Liver (tissue), 8 donors: ENCODE measurements at regions not wholly inside any gene's neighbourhood (a gene's known extent, or its start where the extent isn't known, plus 50 kb on each side); places are given as distances from the start of the nearest gene placed in this dataset.

Experiments
- DNase-seq: peaks from one replicate; pipeline ENCODE4 v3.0.0-alpha.2; 2017; ENCODE audit warnings: low spot score
- H3K27ac ChIP-seq, 2 donors: one replicate each; pipeline ENCODE4 v1.7.0; 2013; ENCODE audit warnings: inconsistent platforms in 2 of 2, low read length in 2 of 2, control low read depth in 1 of 2, low read depth in 1 of 2, mild to moderate bottlenecking in 1 of 2
- H3K27me3 ChIP-seq, 4 donors: one replicate each; pipeline versions ENCODE4 v1.6.1 to v1.7.0; 2013; ENCODE audit warnings: low read length in 3 of 4, inconsistent platforms in 1 of 4, mild to moderate bottlenecking in 1 of 4, moderate library complexity in 1 of 4; ENCODE audit not compliant: control insufficient read depth in 4 of 4, insufficient read depth in 4 of 4
- H3K36me3 ChIP-seq, 4 donors: one replicate each; pipeline versions ENCODE4 v1.6.1 to v1.7.0; 2013; ENCODE audit warnings: low read length in 3 of 4, mild to moderate bottlenecking in 3 of 4, low read depth in 1 of 4, moderate library complexity in 1 of 4; ENCODE audit not compliant: control insufficient read depth in 4 of 4, insufficient read depth in 3 of 4
- H3K4me1 ChIP-seq, 4 donors: one replicate each; pipeline versions ENCODE4 v1.6.1 to v1.7.0; 2013; ENCODE audit warnings: low read length in 3 of 4, mild to moderate bottlenecking in 3 of 4, moderate library complexity in 1 of 4; ENCODE audit not compliant: control insufficient read depth in 4 of 4, insufficient read depth in 4 of 4
- H3K4me3 ChIP-seq, 3 donors: one replicate each; pipeline versions ENCODE4 v1.6.1 to v1.7.0; 2013; ENCODE audit warnings: low read length in 3 of 3, control low read depth in 1 of 3, low read depth in 1 of 3, mild to moderate bottlenecking in 1 of 3
- H3K9ac ChIP-seq, 2 donors: one replicate each; pipeline ENCODE4 v1.7.0; 2013; ENCODE audit warnings: low read length in 2 of 2, mild to moderate bottlenecking in 2 of 2, moderate library complexity in 2 of 2, control low read depth in 1 of 2, low read depth in 1 of 2
- H3K9me3 ChIP-seq, 4 donors: one replicate each; pipeline versions ENCODE4 v1.6.1 to v1.7.0; 2013; ENCODE audit warnings: low read length in 3 of 4; ENCODE audit not compliant: control insufficient read depth in 4 of 4
- CTCF ChIP-seq: fragments of 150-350 bp; IDR thresholded peaks from 2 replicates; pipeline ENCODE4 v1.5.1; 2017; ENCODE audit warnings: improper control_type of control experiment, low read depth, low read length; ENCODE audit not compliant: missing input control
- EGR1 ChIP-seq, 2 donors: IDR thresholded peaks; 2 replicates each; pipeline ENCODE4 v1.6.1; 2016 to 2018; ENCODE audit warnings: antibody characterized with exemption in 2 of 2, low read depth in 2 of 2
- FOXA1 ChIP-seq: IDR thresholded peaks from 2 replicates; pipeline ENCODE4 v1.6.1; 2016; ENCODE audit warnings: antibody characterized with exemption
- FOXA2 ChIP-seq: IDR thresholded peaks from 2 replicates; pipeline ENCODE4 v1.6.1; 2016; ENCODE audit warnings: antibody characterized with exemption
- HNF4A ChIP-seq, 2 donors: conservative IDR thresholded peaks; 2 replicates each; pipeline ENCODE4 v1.6.1; 2016; ENCODE audit warnings: antibody characterized with exemption in 2 of 2, mild to moderate bottlenecking in 2 of 2
- JUND ChIP-seq, 2 donors: IDR thresholded peaks; 2 replicates each; pipeline ENCODE4 v1.6.1; 2016; ENCODE audit warnings: antibody characterized with exemption in 2 of 2
- MAX ChIP-seq: IDR thresholded peaks from 2 replicates; pipeline ENCODE4 v1.6.1; 2016; ENCODE audit warnings: antibody characterized with exemption
- NR2F2 ChIP-seq: IDR thresholded peaks from 2 replicates; pipeline ENCODE4 v1.6.1; 2016; ENCODE audit warnings: antibody characterized with exemption
- RAD21 ChIP-seq, 2 donors: IDR thresholded peaks; 2 replicates each; pipeline ENCODE4 v1.6.1; 2016; ENCODE audit warnings: antibody characterized with exemption in 2 of 2, mild to moderate bottlenecking in 2 of 2
- RXRA ChIP-seq, 2 donors: IDR thresholded peaks; 2 replicates each; pipeline ENCODE4 v1.6.1; 2017 to 2018; ENCODE audit warnings: antibody characterized with exemption in 2 of 2, mild to moderate bottlenecking in 1 of 2
- SP1 ChIP-seq: IDR thresholded peaks from 2 replicates; pipeline ENCODE4 v1.6.1; 2018; ENCODE audit warnings: antibody characterized with exemption, mild to moderate bottlenecking
- TAF1 ChIP-seq: conservative IDR thresholded peaks from 2 replicates; pipeline ENCODE4 v1.6.1; 2016; ENCODE audit warnings: antibody characterized with exemption, mild to moderate bottlenecking
- YY1 ChIP-seq: IDR thresholded peaks from 2 replicates; pipeline ENCODE4 v1.6.1; 2016; ENCODE audit warnings: antibody characterized with exemption, mild to moderate bottlenecking
- WGBS: extraction: QIAGEN DNeasy Blood & Tissue Kit; methylation state at CpG from one replicate; pipeline ENCODE4 v1.1.7; 2013; 5-methylcytosine and 5-hydroxymethylcytosine counted together
- TF ChIP-seq, protein P1 (sequence below): IDR thresholded peaks from 2 replicates; pipeline ENCODE4 v1.6.1; 2016; ENCODE audit warnings: antibody characterized with exemption
- TF ChIP-seq, protein P2 (sequence below): IDR thresholded peaks from 2 replicates; pipeline ENCODE4 v1.6.1; 2016; ENCODE audit warnings: antibody characterized with exemption
- donor health status: healthy.
- donor health status: healthy.
- donor health status: healthy.
- donor health status: healthy.
- donor health status: healthy.

- TF ChIP-seq, protein P1, sequence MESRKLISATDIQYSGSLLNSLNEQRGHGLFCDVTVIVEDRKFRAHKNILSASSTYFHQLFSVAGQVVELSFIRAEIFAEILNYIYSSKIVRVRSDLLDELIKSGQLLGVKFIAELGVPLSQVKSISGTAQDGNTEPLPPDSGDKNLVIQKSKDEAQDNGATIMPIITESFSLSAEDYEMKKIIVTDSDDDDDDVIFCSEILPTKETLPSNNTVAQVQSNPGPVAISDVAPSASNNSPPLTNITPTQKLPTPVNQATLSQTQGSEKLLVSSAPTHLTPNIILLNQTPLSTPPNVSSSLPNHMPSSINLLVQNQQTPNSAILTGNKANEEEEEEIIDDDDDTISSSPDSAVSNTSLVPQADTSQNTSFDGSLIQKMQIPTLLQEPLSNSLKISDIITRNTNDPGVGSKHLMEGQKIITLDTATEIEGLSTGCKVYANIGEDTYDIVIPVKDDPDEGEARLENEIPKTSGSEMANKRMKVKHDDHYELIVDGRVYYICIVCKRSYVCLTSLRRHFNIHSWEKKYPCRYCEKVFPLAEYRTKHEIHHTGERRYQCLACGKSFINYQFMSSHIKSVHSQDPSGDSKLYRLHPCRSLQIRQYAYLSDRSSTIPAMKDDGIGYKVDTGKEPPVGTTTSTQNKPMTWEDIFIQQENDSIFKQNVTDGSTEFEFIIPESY: no peak
These were observed 213.4 kb upstream of the CCDC150 start (continued) for GRCh38 chr2:196426122-196426521.

- no peak overlapping the region for H3K27ac ChIP-seq
- no peak for TF ChIP-seq SP1
- TF ChIP-seq YY1: no peak
- no peak for TF ChIP-seq RAD21 (IDR thresholded peaks at IDR 0.05)
- TF ChIP-seq RXRA (IDR thresholded peaks at IDR 0.05): no peak
- no peak for TF ChIP-seq FOXA1
- TF ChIP-seq HNF4A (conservative IDR thresholded peaks at IDR 0.05): no peak
- TF ChIP-seq, protein P2, sequence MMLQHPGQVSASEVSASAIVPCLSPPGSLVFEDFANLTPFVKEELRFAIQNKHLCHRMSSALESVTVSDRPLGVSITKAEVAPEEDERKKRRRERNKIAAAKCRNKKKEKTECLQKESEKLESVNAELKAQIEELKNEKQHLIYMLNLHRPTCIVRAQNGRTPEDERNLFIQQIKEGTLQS: no peak
- TF ChIP-seq TAF1: no peak
- TF ChIP-seq MAX: no peak
- H3K4me1 ChIP-seq: peaks cover 0 to 6% (median 0%) of the 10 kb centered on the region in 4 donors
- no peaks in the 10 kb centered on the region for H3K27me3 ChIP-seq
- no peaks in the 10 kb centered on the region for H3K9me3 ChIP-seq
- no peak overlapping the region for H3K4me3 ChIP-seq
- 36% methylated on average over 2 of the region's 2 CpGs for WGBS
- no peak for DNase-seq
- no peaks in the 10 kb centered on the region for H3K36me3 ChIP-seq
- H3K9ac ChIP-seq: no peak overlapping the region
These were observed 211.4 kb upstream of the CCDC150 start for GRCh38 chr2:196427986-196428634.

DNA sequence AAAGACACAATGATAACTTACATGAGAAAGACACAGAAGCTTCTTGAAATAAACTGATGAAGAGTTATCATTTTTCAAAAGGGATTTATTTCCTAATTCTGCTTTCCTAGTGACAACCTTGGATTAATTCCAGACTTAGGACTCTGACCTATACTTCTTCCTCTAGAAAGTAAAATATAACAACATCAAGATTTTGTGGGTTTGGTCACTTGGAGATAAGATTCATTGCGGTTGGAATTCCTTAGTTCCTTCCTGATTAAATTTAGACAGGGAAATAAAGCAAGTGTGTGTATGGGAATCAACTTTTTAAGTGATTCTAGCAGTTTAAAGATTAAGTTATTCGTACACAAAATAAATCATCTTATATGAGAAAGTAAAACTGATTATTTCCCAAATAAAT lies 208.4 kb upstream of the CCDC150 start:
- Histone ChIP-seq H3K27me3 (no peaks in the 10 kb centered on the region), H3K4me3 (no peak overlapping the region), H3K4me1 (peaks cover 0 to 6% (median 0%) of the 10 kb centered on the region in 4 donors), H3K9ac (no peak overlapping the region), H3K36me3 (no peaks in the 10 kb centered on the region), H3K27ac (no peak overlapping the region), H3K9me3 (no peaks in the 10 kb centered on the region)
- DNase-seq: no peak
- WGBS: 64% methylated on average over 2 of the region's 2 CpGs
- TF ChIP-seq NR2F2 (peak; percentile 13), EGR1 (IDR thresholded peaks at IDR 0.05; ENCODE audit: low read depth in 2 of 2) (no peak), FOXA2 (no peak)

- Histone ChIP-seq H3K4me1 (peaks cover 0 to 4% (median 0%) of the 10 kb centered on the region in 4 donors), H3K9ac (no peak overlapping the region), H3K4me3 (no peak overlapping the region), H3K27me3 (no peaks in the 10 kb centered on the region), H3K27ac (no peak overlapping the region), H3K36me3 (no peaks in the 10 kb centered on the region), H3K9me3 (no peaks in the 10 kb centered on the region)
- DNase-seq: no peak
- TF ChIP-seq YY1: no peak
- TF ChIP-seq RAD21 (IDR thresholded peaks at IDR 0.05): peak; percentile 14 to 24
- no peak for TF ChIP-seq JUND (IDR thresholded peaks at IDR 0.05)
- no peak for TF ChIP-seq SP1
- TF ChIP-seq CTCF: no peak
- WGBS: 68% methylated on average over 4 of the region's 4 CpGs
These were observed 207.6 kb upstream of the CCDC150 start for GRCh38 chr2:196431957-196432356.
